ENCODE measurements at regions not wholly inside any gene's neighbourhood (a gene's known extent, or its start where the extent isn't known, plus 50 kb on each side); places are given as distances from the start of the nearest gene placed in this dataset.

DNA sequence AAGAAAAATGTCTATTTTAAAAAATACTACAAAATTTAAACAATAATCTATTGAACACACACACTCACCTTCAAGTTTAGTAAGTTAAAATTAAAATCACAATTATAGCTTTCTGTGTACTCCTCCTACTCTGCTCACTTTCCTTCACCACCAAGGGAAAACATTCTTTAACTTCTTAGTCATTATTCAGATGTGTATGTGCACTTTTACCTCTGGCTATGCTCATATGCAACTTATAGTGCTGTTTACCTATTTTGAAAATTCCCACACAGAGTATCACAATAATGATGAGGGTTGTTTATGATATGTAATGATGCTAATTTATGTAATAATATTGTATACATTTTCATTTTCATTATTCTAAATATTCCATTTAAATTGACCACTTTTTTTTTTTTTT lies 661.4 kb downstream of the MRPL39 start:
- intact Hi-C loops (cut with micrococcal nuclease) (no loop called here), in situ Hi-C loops (cut with MboI; ENCODE audit: low sequenced_read_pairs) (no loop called here), dilution Hi-C loops (cut with HindIII; ENCODE audit: low sequenced_read_pairs, unreplicated experiment) (no loop called here)
- no peak for TF ChIP-seq FOS (IDR thresholded peaks at IDR 0.05; ENCODE audit: low read depth, low read length)
- no peaks in the 10 kb centered on the region for H4K20me1 ChIP-seq (ENCODE audit: insufficient read depth, low read length)
- H4K8ac ChIP-seq (ENCODE audit: low read depth in 2 of 2, low read length in 2 of 2): no peak overlapping the region
- 0 out of 2 replicates have a peak, but pooled peaks cover under 1% of the 10 kb centered on the region for H3K9me3 ChIP-seq (ENCODE audit: control insufficient read depth, insufficient read depth, low read length)
- no peaks in the 10 kb centered on the region for H3K27me3 ChIP-seq (ENCODE audit: control insufficient read depth, insufficient read depth, low read length)
- H2AK5ac ChIP-seq (ENCODE audit: low read depth, low read length): no peak overlapping the region
- no peaks in the 10 kb centered on the region for H3K36me3 ChIP-seq (ENCODE audit: control insufficient read depth, insufficient read depth, low read length)
- H4K91ac ChIP-seq (ENCODE audit: insufficient read depth, low read depth, low read length): no peak overlapping the region
- H3K4ac ChIP-seq (ENCODE audit: low read depth, low read length): no peak overlapping the region
- DNase-seq (no peak), ATAC-seq (ENCODE audit: low read depth) (no peak)
- H2BK5ac ChIP-seq (ENCODE audit: low read depth, low read length, poor library complexity, severe bottlenecking): no peak overlapping the region
- H3K79me1 ChIP-seq (ENCODE audit: low read depth in 1 of 2, low read length in 2 of 2): no peaks in the 10 kb centered on the region
- no peak overlapping the region for H3K14ac ChIP-seq (replicated peaks; ENCODE audit: low read depth, low read length)
- H2AFZ ChIP-seq (replicated peaks; ENCODE audit: low read length, poor library complexity): no peak overlapping the region
- BruUV-seq (replicated peaks): no TSS peak
- no peak overlapping the region for H3K4me3 ChIP-seq (ENCODE audit: insufficient read depth, low read depth, low read length)
- H3K4me2 ChIP-seq (ENCODE audit: low read depth, low read length): no peak overlapping the region
- no peak overlapping the region for H2BK15ac ChIP-seq (ENCODE audit: low read depth, low read length)
- H4K5ac ChIP-seq (ENCODE audit: low read depth, low read length): no peak overlapping the region
- H3K23ac ChIP-seq (ENCODE audit: low read depth, low read length): no peak overlapping the region
- ChIA-PET POLR2A (ENCODE audit: unreplicated experiment) (no interaction called here), CTCF (no interaction called here)
- H3K27ac ChIP-seq (ENCODE audit: insufficient read depth, low read length): no peak overlapping the region
- H3K9ac ChIP-seq (ENCODE audit: low read depth, low read length): no peak overlapping the region
- H3K56ac ChIP-seq (ENCODE audit: extremely low read depth, insufficient read depth, low read length): no peak overlapping the region
- H2AK9ac ChIP-seq (replicated peaks; ENCODE audit: low read depth, low read length, poor library complexity): no peak overlapping the region
- H3K18ac ChIP-seq (ENCODE audit: low read depth, low read length): no peak overlapping the region
- no peak overlapping the region for H2BK20ac ChIP-seq (ENCODE audit: low read depth, low read length)
- H3K4me1 ChIP-seq (ENCODE audit: control insufficient read depth, insufficient read depth, low read length): no peaks in the 10 kb centered on the region
- no peaks in the 10 kb centered on the region for H3K9me1 ChIP-seq (ENCODE audit: insufficient read depth, low read length)
- H2BK120ac ChIP-seq (ENCODE audit: low read depth, low read length): no peak overlapping the region

Data from IMR-90 (cell line).